ENCODE measurements at regions not wholly inside any gene's neighbourhood (a gene's known extent, or its start where the extent isn't known, plus 50 kb on each side); places are given as distances from the start of the nearest gene placed in this dataset.

DNA sequence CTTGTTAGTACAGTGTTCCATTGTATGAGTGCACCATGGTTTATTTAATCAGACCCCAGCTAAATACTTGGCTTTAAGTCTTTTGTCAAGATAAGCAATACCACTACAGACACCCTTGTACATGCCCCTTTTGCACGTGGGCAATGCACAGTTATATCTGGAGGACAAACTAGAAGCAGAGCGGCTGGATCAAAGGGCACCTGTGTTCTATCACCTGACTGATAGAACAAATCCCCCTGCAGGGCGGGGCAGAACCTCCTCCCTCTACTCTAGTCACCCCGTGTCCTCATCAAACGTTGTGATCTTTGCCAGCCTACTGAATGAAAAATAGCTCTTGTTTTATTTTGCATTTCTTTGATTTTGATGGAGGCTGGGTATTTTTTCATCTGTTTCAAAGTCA is 314.9 kb downstream of the TLE3 start:
- TF ChIP-seq, protein P1, sequence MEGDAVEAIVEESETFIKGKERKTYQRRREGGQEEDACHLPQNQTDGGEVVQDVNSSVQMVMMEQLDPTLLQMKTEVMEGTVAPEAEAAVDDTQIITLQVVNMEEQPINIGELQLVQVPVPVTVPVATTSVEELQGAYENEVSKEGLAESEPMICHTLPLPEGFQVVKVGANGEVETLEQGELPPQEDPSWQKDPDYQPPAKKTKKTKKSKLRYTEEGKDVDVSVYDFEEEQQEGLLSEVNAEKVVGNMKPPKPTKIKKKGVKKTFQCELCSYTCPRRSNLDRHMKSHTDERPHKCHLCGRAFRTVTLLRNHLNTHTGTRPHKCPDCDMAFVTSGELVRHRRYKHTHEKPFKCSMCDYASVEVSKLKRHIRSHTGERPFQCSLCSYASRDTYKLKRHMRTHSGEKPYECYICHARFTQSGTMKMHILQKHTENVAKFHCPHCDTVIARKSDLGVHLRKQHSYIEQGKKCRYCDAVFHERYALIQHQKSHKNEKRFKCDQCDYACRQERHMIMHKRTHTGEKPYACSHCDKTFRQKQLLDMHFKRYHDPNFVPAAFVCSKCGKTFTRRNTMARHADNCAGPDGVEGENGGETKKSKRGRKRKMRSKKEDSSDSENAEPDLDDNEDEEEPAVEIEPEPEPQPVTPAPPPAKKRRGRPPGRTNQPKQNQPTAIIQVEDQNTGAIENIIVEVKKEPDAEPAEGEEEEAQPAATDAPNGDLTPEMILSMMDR (IDR thresholded peaks at IDR 0.05; ENCODE audit: low read depth, low read length, poor library complexity, severe bottlenecking): no peak
- no peak for TF ChIP-seq EZH2phosphoT487 (IDR thresholded peaks at IDR 0.05; ENCODE audit: borderline replicate concordance, low read length)

Measured in DOHH2 (cell line).